ENCODE measurements at regions not wholly inside any gene's neighbourhood (a gene's known extent, or its start where the extent isn't known, plus 50 kb on each side); places are given as distances from the start of the nearest gene placed in this dataset.
"Not testable (repeated sequence)": the region's sequence is repeated elsewhere in the genome, so short reads cannot be mapped to it uniquely, and the experiment has no call there.

DNA sequence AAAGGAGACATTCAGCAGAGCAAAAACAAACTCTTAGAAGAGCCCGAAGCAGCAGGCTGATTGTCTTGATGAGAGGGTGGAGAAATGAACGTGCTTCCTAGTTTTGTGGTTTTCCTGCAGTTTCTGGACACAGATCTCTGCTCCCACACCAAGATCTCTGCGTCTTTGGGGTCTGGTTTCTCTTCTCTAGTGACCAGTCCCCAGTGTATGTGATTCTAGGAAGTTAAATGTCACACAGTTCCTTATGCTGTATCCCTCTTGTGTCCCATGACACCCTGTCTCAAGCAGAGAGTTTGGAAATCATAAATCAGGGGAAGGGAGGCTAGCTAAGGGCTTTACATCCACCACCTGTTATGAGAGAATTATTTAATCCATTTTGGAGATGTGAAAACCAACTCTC, 55.4 kb upstream of the KLF14 start:
- H3K36me3 ChIP-seq (ENCODE audit: control insufficient read depth in 2 of 2, insufficient read depth in 2 of 2, low read length in 2 of 2), result no peaks in the 10 kb centered on the region
- H3K4me3 ChIP-seq (ENCODE audit: low read length in 2 of 2), result no peak overlapping the region
- no peaks in the 10 kb centered on the region for H3K4me1 ChIP-seq (ENCODE audit: control insufficient read depth, insufficient read depth, low read length)
- H3K27me3 ChIP-seq (ENCODE audit: control insufficient read depth in 1 of 2, insufficient read depth in 2 of 2, low read length in 2 of 2), result peaks cover 0 to 2% of the 10 kb centered on the region in 2 donors
- H3K27ac ChIP-seq (ENCODE audit: low read length), result no peak overlapping the region
- H3K9me3 ChIP-seq (ENCODE audit: control insufficient read depth in 2 of 2, low read length in 2 of 2), result peaks cover 0 to 3% of the 10 kb centered on the region in 2 donors
- H3K9ac ChIP-seq (ENCODE audit: low read length in 2 of 2), result no peak overlapping the region

DNA sequence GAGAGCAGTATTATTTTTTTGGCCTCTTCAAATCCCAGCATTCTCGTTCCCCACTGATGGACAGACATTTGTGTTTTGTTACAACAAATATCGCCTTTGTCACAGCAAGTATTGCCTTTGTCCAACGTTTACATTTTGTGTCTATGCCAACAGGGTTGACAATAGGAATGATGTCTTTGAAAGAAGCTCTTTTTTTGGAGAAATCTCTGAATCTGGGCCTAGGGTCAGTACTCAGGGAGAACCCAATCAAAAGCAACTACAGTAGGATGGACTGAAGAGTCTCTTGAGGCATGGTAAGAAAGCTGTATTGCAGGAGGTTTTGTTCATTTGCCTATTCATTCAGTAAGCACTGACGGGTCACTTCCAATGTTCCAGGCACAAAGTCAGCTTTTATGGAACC, 57.7 kb upstream of the KLF14 start:
- Histone ChIP-seq H3K9me3 (ENCODE audit: control insufficient read depth in 2 of 2, low read length in 2 of 2) (no peaks in the 10 kb centered on the region), H3K9ac (ENCODE audit: low read length in 2 of 2) (no peak overlapping the region), H3K27me3 (ENCODE audit: control insufficient read depth in 1 of 2, insufficient read depth in 2 of 2, low read length in 2 of 2) (no peaks in the 10 kb centered on the region), H3K36me3 (ENCODE audit: control insufficient read depth in 2 of 2, insufficient read depth in 2 of 2, low read length in 2 of 2) (no peaks in the 10 kb centered on the region), H3K27ac (ENCODE audit: low read length) (no peak overlapping the region), H3K4me3 (ENCODE audit: low read length in 2 of 2) (no peak overlapping the region), H3K4me1 (ENCODE audit: control insufficient read depth, insufficient read depth, low read length) (no peaks in the 10 kb centered on the region)

DNA sequence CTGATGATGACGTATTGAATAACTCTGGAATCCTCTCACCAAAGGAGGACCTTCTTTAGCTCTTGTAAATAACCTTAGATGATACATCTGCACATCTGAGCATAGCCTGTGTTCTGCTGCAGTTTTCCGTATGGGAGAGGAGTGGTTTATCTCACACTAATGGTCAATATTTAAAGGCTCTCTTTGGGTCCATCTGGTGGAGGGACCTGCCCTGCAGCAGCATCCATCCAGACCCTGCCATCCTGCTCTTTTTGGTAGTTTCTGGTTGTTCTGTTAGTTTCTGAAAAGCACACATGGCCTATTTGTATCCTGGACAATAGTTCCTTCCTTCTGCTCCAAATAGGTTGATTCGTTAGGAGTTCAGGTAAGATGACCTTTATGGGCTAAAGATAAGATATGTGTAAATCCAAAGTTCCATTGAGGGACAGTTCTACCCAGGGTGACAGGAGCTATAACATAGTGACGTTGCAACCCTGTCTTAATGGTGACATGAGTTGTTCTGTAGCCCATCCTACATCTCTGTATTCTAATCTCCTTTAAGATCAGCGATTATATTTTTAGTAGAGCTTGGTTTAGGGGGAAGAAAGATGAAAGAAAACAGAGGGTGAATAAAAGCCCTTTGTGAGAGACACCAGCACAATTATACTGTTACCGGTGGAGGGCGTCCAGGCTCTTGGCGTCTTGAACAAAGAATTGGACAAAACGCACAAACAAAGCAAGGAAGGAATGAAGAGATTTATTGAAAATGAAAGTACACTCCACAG, 60.0 kb upstream of the KLF14 start:
- Histone ChIP-seq H3K9me3 (ENCODE audit: control insufficient read depth in 2 of 2, low read length in 2 of 2) (no peaks in the 10 kb centered on the region), H3K9ac (ENCODE audit: low read length in 2 of 2) (no peak overlapping the region), H3K27me3 (ENCODE audit: control insufficient read depth in 1 of 2, insufficient read depth in 2 of 2, low read length in 2 of 2) (no peaks in the 10 kb centered on the region), H3K4me3 (ENCODE audit: low read length in 2 of 2) (no peak overlapping the region), H3K27ac (ENCODE audit: low read length) (no peak overlapping the region), H3K4me1 (ENCODE audit: control insufficient read depth, insufficient read depth, low read length) (no peaks in the 10 kb centered on the region), H3K36me3 (ENCODE audit: control insufficient read depth in 2 of 2, insufficient read depth in 2 of 2, low read length in 2 of 2) (no peaks in the 10 kb centered on the region)

DNA sequence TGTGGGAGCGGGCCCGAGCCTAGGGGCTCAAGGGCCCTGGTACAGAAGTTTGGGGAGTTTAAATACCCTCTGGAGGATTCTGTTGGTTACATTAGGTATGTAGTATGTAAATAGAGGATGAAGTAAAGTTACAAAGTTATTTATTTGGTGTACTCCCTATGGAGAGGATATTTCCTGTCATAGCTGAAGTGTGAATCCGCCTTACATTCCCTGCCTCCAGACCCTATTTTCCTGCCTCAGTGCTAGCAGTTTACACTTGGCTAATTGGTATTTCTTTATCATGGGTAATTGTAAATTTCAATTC, 60.6 kb upstream of the KLF14 start:
- no peaks in the 10 kb centered on the region for H3K9me3 ChIP-seq (ENCODE audit: control insufficient read depth in 2 of 2, low read length in 2 of 2)
- no peak overlapping the region for H3K4me3 ChIP-seq (ENCODE audit: low read length in 2 of 2)

DNA sequence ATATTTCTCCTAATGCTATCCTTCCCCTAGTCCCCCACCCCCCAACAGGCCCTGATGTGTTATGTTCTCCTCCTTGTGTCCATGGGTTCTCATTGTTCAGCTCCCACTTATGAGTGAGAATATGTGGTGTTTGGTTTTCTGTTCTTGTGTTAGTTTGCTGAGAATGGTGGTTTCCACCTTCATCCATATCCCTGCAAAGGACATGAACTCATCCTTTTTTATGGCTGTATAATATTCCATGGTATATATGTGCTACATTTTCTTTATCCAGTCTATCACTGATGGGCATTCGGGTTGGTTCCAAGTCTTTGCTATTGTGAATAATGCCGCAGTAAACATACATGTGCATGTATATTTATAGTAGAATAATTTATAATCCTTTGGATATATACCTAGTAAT, 62.4 kb upstream of the KLF14 start:
- H3K27ac ChIP-seq (ENCODE audit: low read length); H3K4me3 ChIP-seq (ENCODE audit: low read length in 2 of 2); H3K27me3 ChIP-seq (ENCODE audit: control insufficient read depth in 1 of 2, insufficient read depth in 2 of 2, low read length in 2 of 2): not testable (repeated sequence)

More for the DNA sequence above, 60.6 kb upstream of the KLF14 start:
- Histone ChIP-seq H3K36me3 (ENCODE audit: control insufficient read depth in 2 of 2, insufficient read depth in 2 of 2, low read length in 2 of 2) (no peaks in the 10 kb centered on the region), H3K27ac (ENCODE audit: low read length) (no peak overlapping the region), H3K27me3 (ENCODE audit: control insufficient read depth in 1 of 2, insufficient read depth in 2 of 2, low read length in 2 of 2) (no peaks in the 10 kb centered on the region), H3K4me1 (ENCODE audit: control insufficient read depth, insufficient read depth, low read length) (no peaks in the 10 kb centered on the region), H3K9ac (ENCODE audit: low read length in 2 of 2) (no peak overlapping the region)

DNA sequence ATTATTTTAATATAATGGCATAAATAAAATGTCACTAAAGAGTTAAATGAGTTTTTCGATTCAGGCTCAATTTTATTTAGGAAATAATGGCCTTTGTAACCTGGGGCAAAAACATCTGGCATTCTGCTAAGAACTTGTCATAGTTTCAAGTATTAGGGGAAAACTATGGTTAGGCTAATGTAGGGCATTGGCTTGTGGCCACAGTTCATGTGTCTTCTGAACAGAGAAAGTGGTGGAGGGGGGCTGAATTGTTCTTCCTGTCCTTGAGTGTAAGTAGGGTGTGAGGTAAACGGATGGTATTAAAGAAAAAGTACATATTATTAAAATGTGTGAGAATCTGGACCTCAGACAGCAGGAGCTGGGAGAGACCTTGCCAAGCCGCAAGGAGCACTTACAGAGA, 69.1 kb upstream of the KLF14 start:
- Histone ChIP-seq H3K4me3 (ENCODE audit: low read length in 2 of 2) (no peak overlapping the region), H3K4me1 (ENCODE audit: control insufficient read depth, insufficient read depth, low read length) (peaks cover 2% of the 10 kb centered on the region), H3K27me3 (ENCODE audit: control insufficient read depth in 1 of 2, insufficient read depth in 2 of 2, low read length in 2 of 2) (peaks cover 0 to 2% of the 10 kb centered on the region in 2 donors), H3K9me3 (ENCODE audit: control insufficient read depth in 2 of 2, low read length in 2 of 2) (no peaks in the 10 kb centered on the region), H3K27ac (ENCODE audit: low read length) (no peak overlapping the region), H3K36me3 (ENCODE audit: control insufficient read depth in 2 of 2, insufficient read depth in 2 of 2, low read length in 2 of 2) (no peaks in the 10 kb centered on the region), H3K9ac (ENCODE audit: low read length in 2 of 2) (no peak overlapping the region)

More for the DNA sequence above, 62.4 kb upstream of the KLF14 start:
- H3K9ac ChIP-seq (ENCODE audit: low read length in 2 of 2); H3K36me3 ChIP-seq (ENCODE audit: control insufficient read depth in 2 of 2, insufficient read depth in 2 of 2, low read length in 2 of 2); H3K4me1 ChIP-seq (ENCODE audit: control insufficient read depth, insufficient read depth, low read length); H3K9me3 ChIP-seq (ENCODE audit: control insufficient read depth in 2 of 2, low read length in 2 of 2): not testable (repeated sequence)

DNA sequence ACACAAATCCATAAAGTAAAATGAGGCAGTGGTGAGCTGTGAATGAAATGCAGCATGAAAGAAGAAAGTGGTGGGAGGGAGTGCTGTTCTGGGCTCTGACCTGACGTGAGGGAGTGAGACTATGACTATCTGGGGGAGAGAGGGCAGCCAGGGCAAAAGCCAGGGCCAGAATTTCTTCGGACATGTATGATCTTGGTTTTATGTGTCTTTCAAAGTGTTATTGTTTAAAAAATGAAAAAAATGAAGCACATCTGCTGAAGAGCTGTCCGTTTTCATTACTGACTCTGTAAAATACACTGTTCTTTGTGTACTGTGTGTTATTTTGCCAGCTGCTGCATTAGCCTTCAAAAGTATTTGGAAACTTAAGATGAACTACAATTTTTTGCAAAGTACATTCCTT, 70.2 kb upstream of the KLF14 start:
- Histone ChIP-seq H3K27me3 (ENCODE audit: control insufficient read depth in 1 of 2, insufficient read depth in 2 of 2, low read length in 2 of 2) (peaks cover 0 to 2% of the 10 kb centered on the region in 2 donors), H3K36me3 (ENCODE audit: control insufficient read depth in 2 of 2, insufficient read depth in 2 of 2, low read length in 2 of 2) (no peaks in the 10 kb centered on the region), H3K9ac (ENCODE audit: low read length in 2 of 2) (no peak overlapping the region), H3K9me3 (ENCODE audit: control insufficient read depth in 2 of 2, low read length in 2 of 2) (no peaks in the 10 kb centered on the region), H3K4me1 (ENCODE audit: control insufficient read depth, insufficient read depth, low read length) (peaks cover 2% of the 10 kb centered on the region), H3K4me3 (ENCODE audit: low read length in 2 of 2) (no peak overlapping the region), H3K27ac (ENCODE audit: low read length) (no peak overlapping the region)

DNA sequence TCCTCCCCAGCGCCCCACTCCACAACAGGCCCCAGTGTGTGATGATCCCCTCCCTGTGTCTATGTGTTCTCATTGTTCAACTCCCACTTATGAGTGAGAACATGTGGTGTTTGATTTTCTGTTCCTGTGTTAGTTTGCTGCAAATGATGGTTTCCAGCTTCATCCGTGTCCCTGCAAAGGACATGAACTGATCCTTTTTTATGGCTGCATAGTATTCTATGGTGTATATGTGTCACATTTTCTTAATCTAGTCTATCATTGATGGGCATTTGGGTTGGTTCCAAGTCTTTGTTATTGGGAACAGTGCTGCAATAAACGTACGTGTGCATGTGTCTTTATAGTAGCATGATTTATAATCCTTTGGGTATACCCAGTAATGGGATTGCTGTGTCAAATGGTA, 78.8 kb upstream of the KLF14 start:
- not testable (repeated sequence) for H3K9ac ChIP-seq (ENCODE audit: low read length in 2 of 2); H3K4me1 ChIP-seq (ENCODE audit: control insufficient read depth, insufficient read depth, low read length); H3K9me3 ChIP-seq (ENCODE audit: control insufficient read depth in 2 of 2, low read length in 2 of 2); H3K27me3 ChIP-seq (ENCODE audit: control insufficient read depth in 1 of 2, insufficient read depth in 2 of 2, low read length in 2 of 2); H3K27ac ChIP-seq (ENCODE audit: low read length); H3K4me3 ChIP-seq (ENCODE audit: low read length in 2 of 2); H3K36me3 ChIP-seq (ENCODE audit: control insufficient read depth in 2 of 2, insufficient read depth in 2 of 2, low read length in 2 of 2)

DNA sequence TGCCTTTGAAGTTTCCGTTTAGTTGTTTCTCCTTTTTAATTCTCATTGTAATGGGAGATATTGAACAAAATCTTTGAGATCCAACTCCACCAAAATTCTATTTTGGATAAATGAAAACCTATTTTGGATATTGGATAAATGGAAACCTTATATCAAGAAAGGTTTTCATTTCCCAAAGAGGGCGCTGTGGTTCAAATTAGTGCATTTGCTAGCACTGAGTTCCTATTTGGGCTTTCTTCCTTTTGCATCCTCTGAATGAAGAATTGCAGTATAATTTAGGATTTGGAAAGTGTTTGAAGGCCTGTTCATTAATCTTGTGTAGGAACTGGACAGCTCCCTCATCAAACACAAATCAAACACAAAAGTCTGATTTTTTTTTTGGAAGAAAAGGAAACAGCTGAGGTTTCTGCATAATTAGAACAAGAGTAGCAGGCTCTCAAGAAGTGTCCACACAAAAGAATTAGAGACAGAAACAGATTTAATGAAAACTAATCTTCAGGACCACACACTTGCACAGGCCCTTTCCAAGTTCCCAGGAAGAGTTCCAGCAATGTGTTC, 80.8 kb upstream of the KLF14 start:
- no peak overlapping the region for H3K27ac ChIP-seq (ENCODE audit: low read length)
- no peak overlapping the region for H3K9ac ChIP-seq (ENCODE audit: low read length in 2 of 2)
- no peaks in the 10 kb centered on the region for H3K4me1 ChIP-seq (ENCODE audit: control insufficient read depth, insufficient read depth, low read length)
- H3K9me3 ChIP-seq (ENCODE audit: control insufficient read depth in 2 of 2, low read length in 2 of 2), result no peaks in the 10 kb centered on the region
- H3K27me3 ChIP-seq (ENCODE audit: control insufficient read depth in 1 of 2, insufficient read depth in 2 of 2, low read length in 2 of 2), result no peaks in the 10 kb centered on the region
- no peak overlapping the region for H3K4me3 ChIP-seq (ENCODE audit: low read length in 2 of 2)
- H3K36me3 ChIP-seq (ENCODE audit: control insufficient read depth in 2 of 2, insufficient read depth in 2 of 2, low read length in 2 of 2), result no peaks in the 10 kb centered on the region

DNA sequence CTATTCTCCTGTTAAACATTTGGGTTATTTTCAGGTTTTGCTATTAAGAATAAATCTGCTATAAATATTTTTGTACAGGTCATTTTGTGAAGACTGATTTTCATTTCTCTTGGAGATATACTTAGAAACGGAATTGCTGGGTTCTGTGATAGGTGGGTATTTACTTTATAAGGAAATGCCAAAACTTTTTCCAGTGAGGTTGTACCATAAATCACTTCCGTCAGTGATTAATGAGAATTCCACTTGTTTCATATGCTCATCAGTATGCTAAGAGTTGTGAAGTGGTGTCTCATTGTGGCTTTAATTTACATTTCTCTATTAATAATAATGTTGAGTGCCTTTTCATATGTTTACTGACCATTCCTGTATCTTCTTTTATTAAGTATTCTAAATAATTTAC, 84.0 kb upstream of the KLF14 start:
- Histone ChIP-seq H3K27ac (ENCODE audit: low read length) (no peak overlapping the region), H3K27me3 (ENCODE audit: control insufficient read depth in 1 of 2, insufficient read depth in 2 of 2, low read length in 2 of 2) (no peaks in the 10 kb centered on the region), H3K36me3 (ENCODE audit: control insufficient read depth in 2 of 2, insufficient read depth in 2 of 2, low read length in 2 of 2) (no peaks in the 10 kb centered on the region), H3K4me1 (ENCODE audit: control insufficient read depth, insufficient read depth, low read length) (no peaks in the 10 kb centered on the region), H3K9me3 (ENCODE audit: control insufficient read depth in 2 of 2, low read length in 2 of 2) (no peaks in the 10 kb centered on the region), H3K4me3 (ENCODE audit: low read length in 2 of 2) (no peak overlapping the region), H3K9ac (ENCODE audit: low read length in 2 of 2) (no peak overlapping the region)

DNA sequence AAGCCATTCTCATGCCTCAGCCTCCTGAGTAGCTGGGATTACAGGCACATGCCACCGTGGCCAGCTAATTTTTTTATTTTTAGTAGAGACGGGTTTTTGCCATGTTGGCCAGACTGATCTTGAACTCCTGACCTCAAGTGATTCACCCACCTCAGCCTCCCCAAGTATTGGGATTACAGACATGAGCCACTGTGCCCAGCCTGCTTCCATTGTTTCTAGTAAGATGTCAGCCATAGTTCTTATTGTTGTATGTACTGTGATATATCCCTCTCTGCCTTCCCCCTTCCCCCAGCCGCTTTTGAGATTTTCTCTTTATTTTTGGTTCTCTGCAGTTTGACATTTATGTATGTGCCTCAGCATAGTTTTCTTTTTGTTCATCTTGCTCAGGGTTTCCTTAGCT, 87.9 kb upstream of the KLF14 start:
- Histone ChIP-seq H3K4me1 (ENCODE audit: control insufficient read depth, insufficient read depth, low read length) (no peaks in the 10 kb centered on the region), H3K36me3 (ENCODE audit: control insufficient read depth in 2 of 2, insufficient read depth in 2 of 2, low read length in 2 of 2) (no peaks in the 10 kb centered on the region), H3K27ac (ENCODE audit: low read length) (no peak overlapping the region), H3K4me3 (ENCODE audit: low read length in 2 of 2) (no peak overlapping the region), H3K9me3 (ENCODE audit: control insufficient read depth in 2 of 2, low read length in 2 of 2) (no peaks in the 10 kb centered on the region), H3K9ac (ENCODE audit: low read length in 2 of 2) (no peak overlapping the region), H3K27me3 (ENCODE audit: control insufficient read depth in 1 of 2, insufficient read depth in 2 of 2, low read length in 2 of 2) (no peaks in the 10 kb centered on the region)

Measured in stomach smooth muscle (tissue), 2 donors.